Neural progenitor cell (in vitro differentiated cells): ENCODE measurements at regions not wholly inside any gene's neighbourhood (a gene's known extent, or its start where the extent isn't known, plus 50 kb on each side); places are given as distances from the start of the nearest gene placed in this dataset.

Source experiments
- DNase-seq: peaks from one replicate; pipeline ENCODE4 v3.0.0-alpha.2; 2016; ENCODE audit warnings: low spot score
- H2AFZ ChIP-seq: fragments of 200-600 bp; sonication (generic); replicated peaks from 2 replicates; pipeline ENCODE4 v1.6.1; 2016; ENCODE audit warnings: antibody characterized with exemption
- H3F3A ChIP-seq: fragments of 200-600 bp; sonication (generic); 2 replicates; pipeline ENCODE4 v1.6.1; 2016; ENCODE audit warnings: antibody characterized with exemption, low read depth
- H3K27ac ChIP-seq: fragments of 200-600 bp; sonication (generic); 2 replicates; pipeline ENCODE4 v1.5.1; 2016; ENCODE audit warnings: mild to moderate bottlenecking
- H3K27me3 ChIP-seq: fragments of 200-600 bp; sonication (generic); 2 replicates; pipeline ENCODE4 v1.6.1; 2016; ENCODE audit warnings: mild to moderate bottlenecking, moderate library complexity
- H3K36me3 ChIP-seq: fragments of 200-600 bp; sonication (generic); 2 replicates; pipeline ENCODE4 v1.5.1; 2016
- H3K4me1 ChIP-seq: fragments of 200-600 bp; sonication (generic); 2 replicates; pipeline ENCODE4 v1.6.1; 2016; ENCODE audit warnings: mixed run types
- H3K4me2 ChIP-seq: fragments of 200-600 bp; sonication (generic); 2 replicates; pipeline ENCODE4 v1.6.1; 2016
- H3K4me3 ChIP-seq: fragments of 200-600 bp; sonication (generic); 2 replicates; pipeline ENCODE4 v1.5.1; 2016
- H3K79me2 ChIP-seq: fragments of 200-600 bp; sonication (generic); 2 replicates; pipeline ENCODE4 v1.6.1; 2016; ENCODE audit warnings: low read depth
- H3K9ac ChIP-seq: fragments of 200-600 bp; sonication (generic); 2 replicates; pipeline ENCODE4 v1.6.1; 2016
- H3K9me3 ChIP-seq: fragments of 200-600 bp; sonication (generic); 2 replicates; pipeline ENCODE4 v1.5.1; 2016; ENCODE audit warnings: low read depth
- H4K20me1 ChIP-seq: fragments of 200-600 bp; sonication (generic); 2 replicates; pipeline ENCODE4 v1.6.1; 2016; ENCODE audit warnings: low read depth
- H3K27ac Mint-ChIP-seq: 3 replicates; pipeline ENCODE4 v1.8.0; 2021; ENCODE audit warnings: mixed read lengths
- H3K27me3 Mint-ChIP-seq: 2 replicates; pipeline ENCODE4 v1.8.0; 2022; ENCODE audit warnings: low read depth, mild to moderate bottlenecking, inconsistent platforms, moderate library complexity, mixed read lengths; ENCODE audit not compliant: insufficient read depth
- H3K36me3 Mint-ChIP-seq: 3 replicates; pipeline ENCODE4 v1.8.0; 2021; ENCODE audit warnings: mixed read lengths
- H3K4me1 Mint-ChIP-seq: 3 replicates; pipeline ENCODE4 v1.8.0; 2021; ENCODE audit warnings: mixed read lengths
- H3K4me3 Mint-ChIP-seq: 3 replicates; pipeline ENCODE4 v1.8.0; 2021; ENCODE audit warnings: mild to moderate bottlenecking, moderate library complexity, mixed read lengths
- H3K9me3 Mint-ChIP-seq: 3 replicates; pipeline ENCODE4 v1.8.0; 2020; ENCODE audit warnings: mixed read lengths
- CTCF ChIP-seq: fragments of 200-600 bp; sonication (generic); IDR thresholded peaks from 2 replicates; pipeline ENCODE4 v1.5.1; 2017; ENCODE audit warnings: antibody characterized with exemption, mild to moderate bottlenecking
- EZH2 ChIP-seq: fragments of 200-600 bp; sonication (generic); IDR thresholded peaks from 2 replicates; pipeline ENCODE4 v1.6.1; 2017; ENCODE audit warnings: antibody characterized with exemption, mild to moderate bottlenecking, moderate library complexity
- EZH2phosphoT487 ChIP-seq: fragments of 200-600 bp; sonication (generic); IDR thresholded peaks from 2 replicates; pipeline ENCODE4 v1.6.1; 2017; ENCODE audit warnings: antibody characterized with exemption

GRCh38 chr22:49607821-49608220, 219.9 kb downstream of the BRD1 start:
- peak overlapping the region; percentile 42 for H3K27ac Mint-ChIP-seq
- peaks cover 26% of the 10 kb centered on the region for H3K9me3 Mint-ChIP-seq
- Histone ChIP-seq H3K27me3 (no peaks in the 10 kb centered on the region), H2AFZ (no peak overlapping the region), H3K79me2 (no peaks in the 10 kb centered on the region), H3K36me3 (no peaks in the 10 kb centered on the region), H3K4me2 (no peak overlapping the region), H3K27ac (no peak overlapping the region), H3F3A (peaks cover 4% of the 10 kb centered on the region), H3K4me3 (no peak overlapping the region), H3K9me3 (peaks cover 12% of the 10 kb centered on the region), H3K9ac (no peak overlapping the region), H4K20me1 (no peaks in the 10 kb centered on the region), H3K4me1 (no peaks in the 10 kb centered on the region)
- DNase-seq: no peak
- no peaks in the 10 kb centered on the region for H3K36me3 Mint-ChIP-seq
- H3K4me3 Mint-ChIP-seq: no peak overlapping the region
- TF ChIP-seq EZH2 (no peak), EZH2phosphoT487 (no peak), CTCF (no peak)
- H3K4me1 Mint-ChIP-seq: no peaks in the 10 kb centered on the region
- peaks cover 3% of the 10 kb centered on the region for H3K27me3 Mint-ChIP-seq

- H3K4me3 ChIP-seq: no peak overlapping the region
- Mint-ChIP-seq H3K27me3 (peaks cover 3% of the 10 kb centered on the region), H3K36me3 (no peaks in the 10 kb centered on the region), H3K4me3 (no peak overlapping the region), H3K9me3 (peaks cover 20% of the 10 kb centered on the region), H3K27ac (no peak overlapping the region), H3K4me1 (no peaks in the 10 kb centered on the region)
- H3K27ac ChIP-seq: no peak overlapping the region
- no peaks in the 10 kb centered on the region for H3K27me3 ChIP-seq
- DNase-seq: no peak
- H3K4me2 ChIP-seq: no peak overlapping the region
- no peak overlapping the region for H2AFZ ChIP-seq
- peaks cover 12% of the 10 kb centered on the region for H3K9me3 ChIP-seq
- no peaks in the 10 kb centered on the region for H3K79me2 ChIP-seq
- no peak overlapping the region for H3K9ac ChIP-seq
- H3K4me1 ChIP-seq: no peaks in the 10 kb centered on the region
- no peaks in the 10 kb centered on the region for H3K36me3 ChIP-seq
- no peak for TF ChIP-seq CTCF
- no peak for TF ChIP-seq EZH2
- no peak for TF ChIP-seq EZH2phosphoT487
- peaks cover 4% of the 10 kb centered on the region for H3F3A ChIP-seq
- no peaks in the 10 kb centered on the region for H4K20me1 ChIP-seq
Measured at GRCh38 chr22:49606562-49607290, 220.9 kb downstream of the BRD1 start.

DNA sequence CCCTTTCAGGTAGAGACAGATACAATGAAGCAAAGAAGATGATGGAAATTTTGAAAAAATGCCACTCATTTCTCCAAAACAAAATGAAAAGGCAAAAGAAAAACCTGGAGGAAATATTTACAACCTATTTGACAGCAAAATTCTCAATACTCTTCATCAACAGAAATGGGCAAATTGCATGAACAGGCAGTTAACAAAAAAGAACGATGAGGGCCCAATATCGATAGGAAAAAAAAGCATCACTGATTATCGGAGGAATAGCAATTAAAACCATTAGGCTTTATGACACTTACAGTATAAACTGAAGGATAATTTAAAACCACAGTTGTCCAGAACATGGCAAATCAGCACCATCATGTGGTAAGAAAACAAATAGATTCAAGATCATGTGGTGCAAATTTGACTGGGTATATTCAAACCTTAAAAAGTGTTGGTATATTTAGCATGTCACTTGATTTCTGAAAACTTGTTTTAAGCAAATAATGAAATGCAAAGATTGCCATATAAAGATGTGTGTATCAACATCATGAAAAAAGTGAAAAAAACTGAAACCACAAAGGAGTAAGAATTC, 222.9 kb downstream of the BRD1 start:
- Histone ChIP-seq H3K79me2 (no peaks in the 10 kb centered on the region), H3K9ac (no peak overlapping the region), H3K4me2 (no peak overlapping the region), H3K4me3 (no peak overlapping the region), H3K9me3 (peaks cover 12% of the 10 kb centered on the region), H4K20me1 (no peaks in the 10 kb centered on the region), H2AFZ (no peak overlapping the region), H3F3A (no peaks in the 10 kb centered on the region), H3K27me3 (no peaks in the 10 kb centered on the region), H3K36me3 (no peaks in the 10 kb centered on the region), H3K27ac (no peak overlapping the region), H3K4me1 (no peaks in the 10 kb centered on the region)
- DNase-seq: no peak
- Mint-ChIP-seq H3K4me3 (no peak overlapping the region), H3K36me3 (no peaks in the 10 kb centered on the region), H3K27ac (no peak overlapping the region), H3K9me3 (peaks cover 21% of the 10 kb centered on the region), H3K4me1 (peaks cover 2% of the 10 kb centered on the region), H3K27me3 (peaks cover 3% of the 10 kb centered on the region)
- no peak for TF ChIP-seq CTCF
- TF ChIP-seq EZH2: no peak
- no peak for TF ChIP-seq EZH2phosphoT487
